Activated CD8-positive, alpha-beta memory T cell treated with anti-CD3 and anti-CD28 coated beads for 36 hours (primary cell): ENCODE measurements at regions not wholly inside any gene's neighbourhood (a gene's known extent, or its start where the extent isn't known, plus 50 kb on each side); places are given as distances from the start of the nearest gene placed in this dataset.

ENCODE experiments used
- CTCF ChIA-PET: fragments of 350-600 bp; sonication (Branson Sonifier 250); formaldehyde crosslinking; loops from one replicate; lab custom pipeline; 2021; ENCODE audit warnings: antibody characterized with exemption; lab: Charles Lee
- POLR2A ChIA-PET: fragments of 350-600 bp; sonication (Branson Sonifier 250); formaldehyde crosslinking; loops from one replicate; lab custom pipeline; 2021; ENCODE audit warnings: antibody characterized with exemption; lab: Charles Lee

GRCh38 chr4:38547052-38547451 lies 116.9 kb upstream of the KLF3 start:
- ChIA-PET POLR2A (no interaction called here), CTCF (no interaction called here)

- CTCF ChIA-PET = no interaction called here
- POLR2A ChIA-PET = no interaction called here
These were observed 115.7 kb upstream of the KLF3 start for GRCh38 chr4:38548256-38548655.

- POLR2A ChIA-PET = no interaction called here
- CTCF ChIA-PET = no interaction called here
These were observed 104.6 kb upstream of the KLF3 start for GRCh38 chr4:38559374-38559773.

GRCh38 chr4:38560340-38560739 lies 103.7 kb upstream of the KLF3 start:
- POLR2A ChIA-PET = no interaction called here

GRCh38 chr4:38560768-38561558 lies 103.0 kb upstream of the KLF3 start:
- POLR2A ChIA-PET = no interaction called here
- CTCF ChIA-PET = interaction anchor here (0.9 kb wide), 2 partner anchors 106 to 174 kb away, joined by 3 read pairs; no protein-coding TSS in a partner anchor

More at GRCh38 chr4:38560340-38560739, 103.7 kb upstream of the KLF3 start:
- CTCF ChIA-PET = interaction anchor here (0.9 kb wide), 1 partner anchor 106 kb away, joined by 3 read pairs; no protein-coding TSS in a partner anchor

GRCh38 chr4:38562751-38563198 lies 101.2 kb upstream of the KLF3 start:
- POLR2A ChIA-PET = no interaction called here
- CTCF ChIA-PET = interaction anchor here (0.7 kb wide), 1 partner anchor 79 kb away, joined by 3 read pairs; no protein-coding TSS in a partner anchor

GRCh38 chr4:38563707-38564495 lies 100.1 kb upstream of the KLF3 start:
- ChIA-PET POLR2A (no interaction called here), CTCF (no interaction called here)

GRCh38 chr4:38565271-38566199 lies 98.5 kb upstream of the KLF3 start:
- POLR2A ChIA-PET = no interaction called here
- CTCF ChIA-PET = no interaction called here

GRCh38 chr4:38566806-38567398 lies 97.1 kb upstream of the KLF3 start:
- ChIA-PET CTCF (interaction anchor here (0.6 kb wide), 1 partner anchor 1089 kb away, joined by 3 read pairs; no protein-coding TSS in a partner anchor), POLR2A (no interaction called here)

- ChIA-PET CTCF (interaction anchor here (0.6 kb wide), 1 partner anchor 1089 kb away, joined by 3 read pairs; no protein-coding TSS in a partner anchor), POLR2A (no interaction called here)
These were observed 96.5 kb upstream of the KLF3 start for GRCh38 chr4:38567457-38567856.

GRCh38 chr4:38568768-38569167 lies 95.2 kb upstream of the KLF3 start:
- CTCF ChIA-PET = interaction anchor here (0.7 kb wide), 1 partner anchor 37 kb away, joined by 3 read pairs; no protein-coding TSS in a partner anchor
- POLR2A ChIA-PET = no interaction called here

- POLR2A ChIA-PET = no interaction called here
- CTCF ChIA-PET = no interaction called here
These were observed 93.2 kb upstream of the KLF3 start for GRCh38 chr4:38570647-38571276.

- POLR2A ChIA-PET = no interaction called here
- CTCF ChIA-PET = no interaction called here
These were observed 91.2 kb upstream of the KLF3 start for GRCh38 chr4:38572793-38573192.

GRCh38 chr4:38574559-38575333 lies 89.3 kb upstream of the KLF3 start:
- ChIA-PET POLR2A (no interaction called here), CTCF (no interaction called here)

- ChIA-PET POLR2A (no interaction called here), CTCF (interaction anchor here (1.0 kb wide), 1 partner anchor 67 kb away, joined by 3 read pairs; no protein-coding TSS in a partner anchor)
These were observed 87.2 kb upstream of the KLF3 start for GRCh38 chr4:38576767-38577166.

- CTCF ChIA-PET = no interaction called here
- POLR2A ChIA-PET = no interaction called here
These were observed 86.5 kb upstream of the KLF3 start for GRCh38 chr4:38577462-38577861.

- CTCF ChIA-PET = no interaction called here
These were observed 82.4 kb upstream of the KLF3 start for GRCh38 chr4:38581426-38582106.

More at GRCh38 chr4:38581426-38582106, 82.4 kb upstream of the KLF3 start:
- POLR2A ChIA-PET = no interaction called here
